ENCODE measurements at regions not wholly inside any gene's neighbourhood (a gene's known extent, or its start where the extent isn't known, plus 50 kb on each side); places are given as distances from the start of the nearest gene placed in this dataset.

DNA sequence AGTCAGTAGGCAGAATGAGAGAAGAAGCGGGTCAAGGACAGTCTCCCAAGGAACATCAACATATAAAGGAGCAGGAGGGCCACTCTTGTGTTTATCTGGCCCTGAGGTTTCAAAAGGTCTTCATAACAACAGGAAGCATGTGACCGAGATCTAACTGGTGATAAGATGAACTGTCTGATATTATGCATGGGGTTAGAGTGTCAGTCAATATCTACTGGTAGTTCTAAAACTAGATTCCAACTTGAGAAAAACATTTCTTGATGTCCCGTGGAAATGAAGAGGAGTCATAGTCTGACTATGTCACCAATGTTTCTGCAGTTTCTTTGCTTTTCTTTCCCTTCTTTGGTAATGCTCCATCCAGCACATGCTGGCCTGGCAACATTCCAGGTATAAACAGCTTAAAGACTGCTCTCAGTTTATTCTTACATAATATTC lies 77.5 kb upstream of the ITPRID2 start (continued):
- TF ChIP-seq ZNF622 (IDR thresholded peaks at IDR 0.05) = no peak

DNA sequence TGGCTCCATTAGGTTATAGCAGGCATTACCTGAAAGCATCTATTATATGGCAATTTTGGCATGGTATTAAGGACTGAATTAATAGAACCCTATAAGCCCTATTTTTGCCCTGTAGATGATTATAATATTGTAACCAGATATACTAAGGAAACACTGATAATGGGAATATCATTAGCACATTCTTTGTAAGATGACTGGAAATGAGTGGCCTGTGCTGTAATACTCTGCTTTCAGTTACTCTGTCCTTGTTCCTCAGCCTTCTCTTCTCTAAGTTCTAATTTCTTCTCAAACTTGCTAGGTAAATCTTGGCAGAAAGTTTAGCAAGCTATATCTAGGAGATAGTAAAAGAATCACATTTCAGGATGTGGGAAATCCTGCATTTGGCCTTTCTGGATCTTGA lies 74.0 kb upstream of the ITPRID2 start:
- RAD21 ChIA-PET (ENCODE audit: unreplicated experiment) = no interaction called here
- no peak overlapping the region for H3K4me3 ChIP-seq
- intact Hi-C loops (cut with micrococcal nuclease; ENCODE audit: unreplicated experiment) (no loop called here), in situ Hi-C loops (cut with MboI) (no loop called here)
- H3K27me3 ChIP-seq (replicated peaks in 1 of 2; ENCODE audit: control insufficient read depth in 2 of 2, insufficient read depth in 2 of 2, low read length in 1 of 2) = no peaks in the 10 kb centered on the region
- SMC1A ChIA-PET (ENCODE audit: uncharacterized antibody, unreplicated experiment) = interaction anchor here (1.4 to 1.5 kb wide), 2 partner anchors 8 to 20 kb away, joined by 4 to 5 read pairs; no protein-coding TSS in a partner anchor
- H4K20me1 ChIP-seq (ENCODE audit: control insufficient read depth, insufficient read depth) = no peaks in the 10 kb centered on the region
- H3K9ac ChIP-seq (ENCODE audit: control insufficient read depth, insufficient read depth, low read length) = no peak overlapping the region
- no TSS peak for BruUV-seq (replicated peaks)
- H3K36me3 ChIP-seq (ENCODE audit: control insufficient read depth in 2 of 2, insufficient read depth in 2 of 2, low read length in 1 of 2) = no peaks in the 10 kb centered on the region
- no peak overlapping the region for H3K27ac ChIP-seq (ENCODE audit: control insufficient read depth, insufficient read depth)
- H3K4me2 ChIP-seq (ENCODE audit: control insufficient read depth, insufficient read depth) = no peak overlapping the region
- ATAC-seq (no peak), DNase-seq (ENCODE audit: low read depth, low spot score) (no peak), FAIRE-seq (no peak)
- no peaks in the 10 kb centered on the region for H3K79me2 ChIP-seq (ENCODE audit: control insufficient read depth, insufficient read depth, low read length)
- H3K9me3 ChIP-seq (replicated peaks; ENCODE audit: control insufficient read depth, insufficient read depth, low read length) = no peaks in the 10 kb centered on the region
- H3K4me1 ChIP-seq (ENCODE audit: control insufficient read depth, insufficient read depth, low read length) = no peaks in the 10 kb centered on the region
- POLR2A ChIA-PET = no interaction called here
- H2AFZ ChIP-seq (ENCODE audit: control insufficient read depth, low read depth, low read length) = no peak overlapping the region
- TF ChIP-seq, protein P1, sequence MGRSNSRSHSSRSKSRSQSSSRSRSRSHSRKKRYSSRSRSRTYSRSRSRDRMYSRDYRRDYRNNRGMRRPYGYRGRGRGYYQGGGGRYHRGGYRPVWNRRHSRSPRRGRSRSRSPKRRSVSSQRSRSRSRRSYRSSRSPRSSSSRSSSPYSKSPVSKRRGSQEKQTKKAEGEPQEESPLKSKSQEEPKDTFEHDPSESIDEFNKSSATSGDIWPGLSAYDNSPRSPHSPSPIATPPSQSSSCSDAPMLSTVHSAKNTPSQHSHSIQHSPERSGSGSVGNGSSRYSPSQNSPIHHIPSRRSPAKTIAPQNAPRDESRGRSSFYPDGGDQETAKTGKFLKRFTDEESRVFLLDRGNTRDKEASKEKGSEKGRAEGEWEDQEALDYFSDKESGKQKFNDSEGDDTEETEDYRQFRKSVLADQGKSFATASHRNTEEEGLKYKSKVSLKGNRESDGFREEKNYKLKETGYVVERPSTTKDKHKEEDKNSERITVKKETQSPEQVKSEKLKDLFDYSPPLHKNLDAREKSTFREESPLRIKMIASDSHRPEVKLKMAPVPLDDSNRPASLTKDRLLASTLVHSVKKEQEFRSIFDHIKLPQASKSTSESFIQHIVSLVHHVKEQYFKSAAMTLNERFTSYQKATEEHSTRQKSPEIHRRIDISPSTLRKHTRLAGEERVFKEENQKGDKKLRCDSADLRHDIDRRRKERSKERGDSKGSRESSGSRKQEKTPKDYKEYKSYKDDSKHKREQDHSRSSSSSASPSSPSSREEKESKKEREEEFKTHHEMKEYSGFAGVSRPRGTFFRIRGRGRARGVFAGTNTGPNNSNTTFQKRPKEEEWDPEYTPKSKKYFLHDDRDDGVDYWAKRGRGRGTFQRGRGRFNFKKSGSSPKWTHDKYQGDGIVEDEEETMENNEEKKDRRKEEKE (IDR thresholded peaks at IDR 0.05) = no peak
- TF ChIP-seq ATF7 (IDR thresholded peaks at IDR 0.05; ENCODE audit: low read depth) = no peak
- TF ChIP-seq, protein P2, sequence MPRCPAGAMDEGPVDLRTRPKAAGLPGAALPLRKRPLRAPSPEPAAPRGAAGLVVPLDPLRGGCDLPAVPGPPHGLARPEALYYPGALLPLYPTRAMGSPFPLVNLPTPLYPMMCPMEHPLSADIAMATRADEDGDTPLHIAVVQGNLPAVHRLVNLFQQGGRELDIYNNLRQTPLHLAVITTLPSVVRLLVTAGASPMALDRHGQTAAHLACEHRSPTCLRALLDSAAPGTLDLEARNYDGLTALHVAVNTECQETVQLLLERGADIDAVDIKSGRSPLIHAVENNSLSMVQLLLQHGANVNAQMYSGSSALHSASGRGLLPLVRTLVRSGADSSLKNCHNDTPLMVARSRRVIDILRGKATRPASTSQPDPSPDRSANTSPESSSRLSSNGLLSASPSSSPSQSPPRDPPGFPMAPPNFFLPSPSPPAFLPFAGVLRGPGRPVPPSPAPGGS (IDR thresholded peaks at IDR 0.05; ENCODE audit: borderline replicate concordance, insufficient read depth, low read depth, low read length, poor library complexity, severe bottlenecking) = no peak
- TF ChIP-seq RELA (IDR thresholded peaks at IDR 0.05; ENCODE audit: borderline replicate concordance, partially characterized antibody) = no peak
- TF ChIP-seq RBBP5 (conservative IDR thresholded peaks at IDR 0.05) = no peak
- no peak for TF ChIP-seq CREM (IDR thresholded peaks at IDR 0.05; ENCODE audit: low read depth)
- CTCF ChIA-PET = interaction anchor here (1.5 kb wide), 1 partner anchor 11 kb away, joined by 3 read pairs; no protein-coding TSS in a partner anchor

Data from GM12878 (cell line).